Fibroblast of the aortic adventitia (primary cell): ENCODE measurements at regions not wholly inside any gene's neighbourhood (a gene's known extent, or its start where the extent isn't known, plus 50 kb on each side); places are given as distances from the start of the nearest gene placed in this dataset.
A peak's percentile ranks its signal among the peaks of the same experiment; 100 is the strongest.
"Not testable (repeated sequence)": the region's sequence is repeated elsewhere in the genome, so short reads cannot be mapped to it uniquely, and the experiment has no call there.

Experiments
- DNase-seq: peaks from one replicate; pipeline ENCODE4 v3.0.0-alpha.2; 2010; ENCODE audit warnings: low read depth
- H3K4me3 ChIP-seq: 2 replicates; pipeline ENCODE4 v1.5.1; 2011; ENCODE audit warnings: low read depth, mild to moderate bottlenecking, control low read depth, low read length, moderate library complexity
- CTCF ChIP-seq: IDR thresholded peaks from 2 replicates; pipeline ENCODE4 v1.5.1; 2011; ENCODE audit warnings: mild to moderate bottlenecking, low read length, control low read depth, inconsistent platforms; ENCODE audit not compliant: insufficient read depth

GRCh38 chr5:179405426-179406030, 60.3 kb upstream of the ADAMTS2 start:
- DNase-seq, result no peak
- H3K4me3 ChIP-seq, result no peak overlapping the region
- no peak for TF ChIP-seq CTCF

GRCh38 chr5:179405054-179405416, 59.8 kb upstream of the ADAMTS2 start:
- H3K4me3 ChIP-seq, result no peak overlapping the region
- no peak for TF ChIP-seq CTCF
- no peak for DNase-seq

DNA sequence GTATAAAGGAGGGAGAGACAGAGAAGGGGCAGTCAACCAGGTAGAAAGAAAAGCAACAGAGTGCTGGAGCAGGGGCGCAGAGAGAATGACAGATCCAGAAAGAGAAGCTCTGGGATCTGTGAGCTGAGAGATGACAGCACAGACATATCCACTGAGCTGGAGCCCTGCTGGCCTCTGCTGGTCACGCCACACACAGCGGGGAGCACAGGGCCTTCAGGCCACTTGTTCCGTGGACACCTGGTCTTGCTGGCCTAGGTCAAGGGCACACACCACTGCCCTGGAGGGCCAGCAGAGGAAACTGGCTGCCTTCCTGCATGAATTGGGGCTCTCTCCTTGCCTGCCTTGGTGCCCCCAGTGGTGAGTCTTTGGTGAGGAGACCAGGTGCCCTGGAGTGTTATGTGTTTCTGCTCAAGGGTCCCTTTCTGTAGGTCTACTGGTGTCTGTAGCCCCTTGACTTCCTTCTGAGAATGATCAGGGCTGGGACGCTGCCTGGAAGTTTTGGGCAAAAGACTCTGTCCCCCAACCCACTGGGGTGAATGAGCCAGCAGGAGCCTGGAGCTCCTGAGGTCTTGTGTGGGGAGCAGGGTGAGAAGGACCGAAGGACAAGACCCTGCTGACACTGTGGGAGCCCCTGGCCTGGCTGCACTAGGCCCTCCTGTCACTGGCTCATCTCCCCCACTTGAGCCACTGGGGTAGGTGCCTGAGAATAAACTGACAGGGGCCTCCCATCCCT, 59.2 kb upstream of the ADAMTS2 start:
- peak; percentile 25 for DNase-seq
- no peak overlapping the region for H3K4me3 ChIP-seq
- peak; percentile 47 for TF ChIP-seq CTCF

GRCh38 chr5:179403426-179404147, 58.3 kb upstream of the ADAMTS2 start:
- TF ChIP-seq CTCF, result no peak
- DNase-seq, result no peak
- H3K4me3 ChIP-seq, result no peak overlapping the region

- not testable (repeated sequence) for H3K4me3 ChIP-seq, DNase-seq
Observed at GRCh38 chr5:179400435-179400834, 55.2 kb upstream of the ADAMTS2 start.

DNA sequence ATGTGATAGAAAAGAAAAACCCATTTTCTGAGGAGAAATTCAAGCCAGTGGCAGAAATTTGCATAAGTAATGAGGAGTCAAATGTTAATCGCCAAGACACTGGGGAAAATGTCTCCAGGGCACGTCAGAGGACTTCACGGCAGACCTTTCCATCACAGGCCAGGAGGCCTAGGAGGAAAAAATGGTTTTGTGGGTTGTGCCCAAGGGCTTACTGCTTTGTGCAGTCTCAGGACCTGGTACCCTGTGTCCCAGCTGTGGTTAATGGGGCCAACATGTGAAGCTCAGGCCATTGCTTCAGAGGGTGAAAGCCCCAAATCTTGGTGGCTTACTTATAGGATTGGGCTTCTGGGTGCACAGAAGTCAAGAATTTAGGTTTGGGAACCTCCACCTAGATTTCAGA, 54.8 kb upstream of the ADAMTS2 start:
- TF ChIP-seq CTCF, result no peak
- H3K4me3 ChIP-seq, result no peak overlapping the region
- no peak for DNase-seq

GRCh38 chr5:179399327-179399726, 54.1 kb upstream of the ADAMTS2 start:
- not testable (repeated sequence) for DNase-seq

GRCh38 chr5:179397516-179397915, 52.3 kb upstream of the ADAMTS2 start:
- H3K4me3 ChIP-seq, result no peak overlapping the region
- no peak for DNase-seq
- no peak for TF ChIP-seq CTCF

More at GRCh38 chr5:179399327-179399726, 54.1 kb upstream of the ADAMTS2 start:
- H3K4me3 ChIP-seq, result not testable (repeated sequence)
